H9 (cell line): ENCODE measurements at regions not wholly inside any gene's neighbourhood (a gene's known extent, or its start where the extent isn't known, plus 50 kb on each side); places are given as distances from the start of the nearest gene placed in this dataset.

Experiments
- DNase-seq: peaks from one replicate; pipeline ENCODE4 v3.0.0-alpha.2; 2017
- H2AFZ ChIP-seq: one replicate; pipeline ENCODE4 v1.6.1; 2013; ENCODE audit warnings: mild to moderate bottlenecking, low read length, control low read depth, moderate library complexity
- H2AK5ac ChIP-seq: 2 replicates; pipeline ENCODE4 v1.6.1; 2013; ENCODE audit warnings: low read length, control low read depth, mixed read lengths; ENCODE audit not compliant: insufficient read length
- H2BK120ac ChIP-seq: one replicate; pipeline ENCODE4 v1.6.1; 2013; ENCODE audit warnings: low read depth, mild to moderate bottlenecking, low read length, control low read depth, inconsistent platforms; ENCODE audit not compliant: poor library complexity, severe bottlenecking
- H2BK12ac ChIP-seq: 2 replicates; pipeline ENCODE4 v1.6.1; 2013; ENCODE audit warnings: low read length, control low read depth, mixed read lengths, low read depth; ENCODE audit not compliant: insufficient read length
- H2BK15ac ChIP-seq: 2 replicates; pipeline ENCODE4 v1.6.1; 2013; ENCODE audit warnings: low read depth, low read length, control low read depth
- H2BK20ac ChIP-seq: one replicate; pipeline ENCODE4 v1.6.1; 2013; ENCODE audit warnings: low read depth, mild to moderate bottlenecking, low read length, control low read depth, inconsistent platforms; ENCODE audit not compliant: poor library complexity, severe bottlenecking
- H2BK5ac ChIP-seq: 2 replicates; pipeline ENCODE4 v1.6.1; 2013; ENCODE audit warnings: low read length, control low read depth, mixed read lengths; ENCODE audit not compliant: insufficient read length
- H3K14ac ChIP-seq: 2 replicates; pipeline ENCODE4 v1.6.1; 2013; ENCODE audit warnings: low read length, control low read depth; ENCODE audit not compliant: insufficient read depth
- H3K18ac ChIP-seq: 2 replicates; pipeline ENCODE4 v1.6.1; 2013; ENCODE audit warnings: low read depth, mild to moderate bottlenecking, mixed read lengths, low read length, control low read depth; ENCODE audit not compliant: insufficient read length
- H3K23ac ChIP-seq: 2 replicates; pipeline ENCODE4 v1.6.1; 2013; ENCODE audit warnings: low read length, control low read depth, mixed read lengths, low read depth; ENCODE audit not compliant: insufficient read length
- H3K23me2 ChIP-seq: 2 replicates; pipeline ENCODE4 v1.6.1; 2013; ENCODE audit warnings: low read depth, mild to moderate bottlenecking, mixed read lengths, low read length, control low read depth; ENCODE audit not compliant: insufficient read length, poor library complexity, severe bottlenecking
- H3K27ac ChIP-seq: 2 replicates; pipeline ENCODE4 v1.5.1; 2013; ENCODE audit warnings: low read length, control low read depth, mixed read lengths, low read depth; ENCODE audit not compliant: insufficient read length
- H3K27me3 ChIP-seq: 2 replicates; pipeline ENCODE4 v1.6.1; 2013; ENCODE audit warnings: low read length, control low read depth, inconsistent platforms; ENCODE audit not compliant: insufficient read depth
- H3K4ac ChIP-seq: 2 replicates; pipeline ENCODE4 v1.6.1; 2013; ENCODE audit warnings: low read depth, mild to moderate bottlenecking, control low read depth, inconsistent platforms, low read length, moderate library complexity
- H3K4me1 ChIP-seq: 2 replicates; pipeline ENCODE4 v1.6.1; 2013; ENCODE audit warnings: low read length, control low read depth, inconsistent platforms; ENCODE audit not compliant: insufficient read depth
- H3K4me2 ChIP-seq: 2 replicates; pipeline ENCODE4 v1.6.1; 2013; ENCODE audit warnings: low read length, control low read depth, mixed read lengths; ENCODE audit not compliant: insufficient read length, insufficient read depth
- H3K56ac ChIP-seq: 2 replicates; pipeline ENCODE4 v1.6.1; 2013; ENCODE audit warnings: low read depth, mild to moderate bottlenecking, mixed read lengths, low read length, control low read depth; ENCODE audit not compliant: insufficient read length
- H3K79me1 ChIP-seq: 2 replicates; pipeline ENCODE4 v1.6.1; 2013; ENCODE audit warnings: low read depth, mild to moderate bottlenecking, moderate library complexity, low read length, control low read depth, inconsistent platforms; ENCODE audit not compliant: insufficient read depth, poor library complexity, severe bottlenecking
- H3K79me2 ChIP-seq: 2 replicates; pipeline ENCODE4 v1.6.1; 2013; ENCODE audit warnings: low read length, control low read depth, inconsistent platforms; ENCODE audit not compliant: insufficient read depth
- H3K9ac ChIP-seq: 2 replicates; pipeline ENCODE4 v1.6.1; 2013; ENCODE audit warnings: low read length, control low read depth, mixed read lengths; ENCODE audit not compliant: insufficient read length; ENCODE audit errors: extremely low read depth
- H3K9me3 ChIP-seq: one replicate; pipeline ENCODE4 v1.6.1; 2013; ENCODE audit warnings: low read depth, low read length, inconsistent platforms; ENCODE audit not compliant: control insufficient read depth
- H3T11ph ChIP-seq: one replicate; pipeline ENCODE4 v1.6.1; 2013; ENCODE audit warnings: mild to moderate bottlenecking, low read length, control low read depth, inconsistent platforms
- H4K20me1 ChIP-seq: one replicate; pipeline ENCODE4 v1.6.1; 2013; ENCODE audit not compliant: control insufficient read depth, insufficient read length, insufficient read depth
- H4K5ac ChIP-seq: 2 replicates; pipeline ENCODE4 v1.6.1; 2013; ENCODE audit warnings: low read depth, mild to moderate bottlenecking, mixed read lengths, low read length, control low read depth; ENCODE audit not compliant: insufficient read length
- H4K8ac ChIP-seq: replicated peaks from 2 replicates; pipeline ENCODE4 v1.6.1; 2013; ENCODE audit warnings: low read length, control low read depth, mixed read lengths, low read depth; ENCODE audit not compliant: insufficient read length
- H4K91ac ChIP-seq: 2 replicates; pipeline ENCODE4 v1.6.1; 2013; ENCODE audit warnings: low read depth, mild to moderate bottlenecking, moderate library complexity, mixed read lengths, low read length, control low read depth; ENCODE audit not compliant: insufficient read length
- H3K27ac Mint-ChIP-seq, 3 experiments: 2 replicates in 2 of 3; 3 replicates in 1 of 3; pipeline ENCODE4 v1.8.0; 2020 to 2021; ENCODE audit warnings: mixed read lengths in 3 of 3, mild to moderate bottlenecking in 1 of 3, moderate library complexity in 1 of 3
- H3K27me3 Mint-ChIP-seq: 2 replicates; pipeline ENCODE4 v1.8.0; 2021; ENCODE audit warnings: low read depth, mild to moderate bottlenecking, moderate library complexity, mixed read lengths
- H3K36me3 Mint-ChIP-seq, 3 experiments: 2 replicates in 2 of 3; 3 replicates in 1 of 3; pipeline ENCODE4 v1.8.0; 2020 to 2021; ENCODE audit warnings: low read depth in 3 of 3, mixed read lengths in 3 of 3; ENCODE audit not compliant: insufficient read depth in 1 of 3
- H3K4me1 Mint-ChIP-seq, 2 experiments: 2 replicates each; pipeline ENCODE4 v1.8.0; 2020; ENCODE audit warnings: mixed read lengths in 2 of 2
- H3K4me3 Mint-ChIP-seq, 2 experiments: 2 replicates in 1 of 2; 3 replicates in 1 of 2; pipeline ENCODE4 v1.8.0; 2020 to 2021; ENCODE audit warnings: mild to moderate bottlenecking in 2 of 2, mixed read lengths in 2 of 2, moderate library complexity in 1 of 2
- H3K9me3 Mint-ChIP-seq, 2 experiments: 2 replicates in 1 of 2; 3 replicates in 1 of 2; pipeline ENCODE4 v1.8.0; 2020; ENCODE audit warnings: mild to moderate bottlenecking in 2 of 2, mixed read lengths in 2 of 2, moderate library complexity in 1 of 2
- CTCF ChIP-seq: fragments of 200-600 bp; sonication (generic); conservative IDR thresholded peaks from 3 replicates; pipeline ENCODE4 v1.8.0; 2021; ENCODE audit warnings: antibody characterized with exemption, mild to moderate bottlenecking
- WGBS: extraction: QIAGEN DNeasy Blood & Tissue Kit; methylation state at CpG from one replicate; pipeline ENCODE4 v1.1.7; 2013; ENCODE audit warnings: missing lambda C conversion rate, low lambda C conversion rate, mixed read lengths; ENCODE audit not compliant: insufficient read length; ENCODE audit errors: extremely low coverage; 5-methylcytosine and 5-hydroxymethylcytosine counted together

- no peaks in the 10 kb centered on the region for H3K9me3 ChIP-seq
- no peak overlapping the region for H4K91ac ChIP-seq
- no peak overlapping the region for H2BK12ac ChIP-seq
- no peaks in the 10 kb centered on the region for H3K23me2 ChIP-seq
- no peak overlapping the region for H2BK20ac ChIP-seq
- no peak overlapping the region for H3K4me2 ChIP-seq
- H3K79me2 ChIP-seq, result no peaks in the 10 kb centered on the region
- H3K27ac ChIP-seq, result no peak overlapping the region
- H3K27me3 Mint-ChIP-seq, result no peaks in the 10 kb centered on the region; the same call in none of the 2 replicates
- H4K5ac ChIP-seq, result no peak overlapping the region
- H3K14ac ChIP-seq, result no peak overlapping the region
- H4K20me1 ChIP-seq, result no peaks in the 10 kb centered on the region
- no peak overlapping the region for H2BK15ac ChIP-seq
- no peak for DNase-seq
- H3K23ac ChIP-seq, result no peak overlapping the region
- no peak overlapping the region for H2BK5ac ChIP-seq
- no peak overlapping the region for H3T11ph ChIP-seq
- H3K4me1 Mint-ChIP-seq, result peaks cover 13 to 17% of the 10 kb centered on the region in 2 experiments
- no CpG with 5 or more reads among the region's 5 CpGs for WGBS
- H3K36me3 Mint-ChIP-seq, result peaks cover 0 to 7% (median 5%) of the 10 kb centered on the region in 3 experiments; a peak in 3 of 7 replicates
- H3K56ac ChIP-seq, result no peak overlapping the region
- H3K27me3 ChIP-seq, result no peaks in the 10 kb centered on the region
- no peak overlapping the region for H3K4ac ChIP-seq
- peaks cover 4% of the 10 kb centered on the region; the same call in 1 of the 2 replicates for H3K4me1 ChIP-seq
- no peak overlapping the region for H2AFZ ChIP-seq
- no peak overlapping the region for H3K9ac ChIP-seq
- no peak overlapping the region for H2AK5ac ChIP-seq
- H3K27ac Mint-ChIP-seq, result no peak overlapping the region
- no peaks in the 10 kb centered on the region for H3K79me1 ChIP-seq
- no peak overlapping the region for H2BK120ac ChIP-seq
- H3K9me3 Mint-ChIP-seq, result peaks cover 10 to 16% of the 10 kb centered on the region in 2 experiments; a peak in 4 of 5 replicates
- no peak overlapping the region for H4K8ac ChIP-seq
- TF ChIP-seq CTCF, result no peak
- no peak overlapping the region for H3K18ac ChIP-seq
- no peak overlapping the region for H3K4me3 Mint-ChIP-seq
Measured at GRCh38 chr1:157227700-157228099, 89.5 kb upstream of the ETV3 start.
